ENCODE measurements at regions not wholly inside any gene's neighbourhood (a gene's known extent, or its start where the extent isn't known, plus 50 kb on each side); places are given as distances from the start of the nearest gene placed in this dataset.
A peak's percentile ranks its signal among the peaks of the same experiment; 100 is the strongest.

DNA sequence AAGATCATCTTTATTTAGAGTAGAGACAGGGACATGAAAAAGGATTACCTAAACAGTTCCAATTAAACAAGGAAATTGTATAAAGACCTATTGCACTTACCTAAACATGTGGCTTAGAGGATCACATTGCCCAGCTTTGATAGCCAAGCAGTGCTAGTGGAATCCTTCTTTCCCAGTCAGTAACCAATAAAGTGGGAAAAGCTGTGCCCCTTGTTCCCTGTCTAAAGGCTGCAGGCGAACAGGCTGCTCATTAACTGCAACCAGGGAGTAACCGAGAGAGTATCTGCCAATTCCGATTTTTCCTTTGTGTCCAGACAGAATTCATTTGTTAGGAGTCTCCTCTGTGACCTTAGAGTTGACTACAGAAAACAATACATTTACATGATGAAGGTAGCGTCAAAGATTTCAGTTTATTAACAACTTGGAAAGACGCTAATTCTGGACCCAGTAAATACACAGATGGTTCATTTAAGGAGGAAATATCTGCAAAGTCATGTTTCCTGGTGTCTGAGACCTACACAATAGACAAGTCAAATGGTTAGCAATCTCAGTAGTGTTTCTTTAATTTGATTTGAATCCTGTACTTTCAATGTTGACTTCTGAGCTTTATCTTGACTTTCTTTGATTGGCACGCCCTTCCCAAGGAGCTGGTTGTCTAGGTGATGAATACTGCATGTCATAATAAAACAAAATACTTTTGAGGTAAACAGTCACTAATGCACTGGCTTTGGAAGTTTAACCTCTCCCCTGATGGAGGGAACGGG lies 57.3 kb upstream of the MET start:
- no peak for DNase-seq (ENCODE audit: low spot score)

DNA sequence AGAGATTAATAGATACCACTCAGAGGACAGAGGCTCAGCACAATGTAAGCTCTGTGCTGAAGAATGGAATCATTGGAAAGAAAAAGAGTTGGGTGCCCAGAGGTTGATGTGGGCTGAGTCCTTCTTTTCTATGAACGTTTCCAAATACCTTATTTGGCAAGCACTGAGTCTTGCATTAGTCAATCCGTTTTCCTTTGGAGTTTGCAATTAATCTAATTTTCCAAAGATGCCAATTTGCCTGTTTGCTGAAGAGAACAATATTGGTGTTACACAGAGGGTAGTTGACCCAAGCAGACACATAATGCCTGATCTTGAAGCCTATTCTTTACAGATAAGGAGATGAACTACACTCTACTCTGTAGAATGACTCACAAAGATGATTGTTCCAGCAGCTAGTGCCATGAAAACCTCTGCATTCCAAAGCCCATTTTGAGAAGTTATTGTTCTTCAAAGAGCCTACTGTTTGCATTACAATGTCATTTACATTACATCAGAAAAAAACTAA lies 55.4 kb upstream of the MET start:
- peak; percentile 63 for DNase-seq (ENCODE audit: low spot score)

DNA sequence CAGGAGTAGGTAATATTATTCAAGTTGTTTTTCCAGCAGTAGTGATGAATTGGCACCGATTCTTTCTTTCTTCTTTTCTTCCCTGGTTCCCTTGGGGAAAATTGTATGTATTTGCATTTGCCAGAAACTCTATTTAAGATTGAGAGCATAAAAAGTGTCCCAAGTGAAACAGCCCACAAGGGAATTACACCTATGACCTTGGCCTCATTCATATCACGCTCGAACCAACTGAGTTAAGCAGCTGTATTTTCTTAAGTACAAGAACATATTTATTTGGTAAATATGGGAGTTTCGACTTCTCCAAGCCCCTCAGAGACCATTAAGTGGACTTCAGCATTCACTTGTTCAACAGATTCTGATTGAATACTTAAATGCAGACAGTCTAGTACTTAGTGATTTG lies 54.1 kb upstream of the MET start:
- no peak for DNase-seq (ENCODE audit: low spot score)

DNA sequence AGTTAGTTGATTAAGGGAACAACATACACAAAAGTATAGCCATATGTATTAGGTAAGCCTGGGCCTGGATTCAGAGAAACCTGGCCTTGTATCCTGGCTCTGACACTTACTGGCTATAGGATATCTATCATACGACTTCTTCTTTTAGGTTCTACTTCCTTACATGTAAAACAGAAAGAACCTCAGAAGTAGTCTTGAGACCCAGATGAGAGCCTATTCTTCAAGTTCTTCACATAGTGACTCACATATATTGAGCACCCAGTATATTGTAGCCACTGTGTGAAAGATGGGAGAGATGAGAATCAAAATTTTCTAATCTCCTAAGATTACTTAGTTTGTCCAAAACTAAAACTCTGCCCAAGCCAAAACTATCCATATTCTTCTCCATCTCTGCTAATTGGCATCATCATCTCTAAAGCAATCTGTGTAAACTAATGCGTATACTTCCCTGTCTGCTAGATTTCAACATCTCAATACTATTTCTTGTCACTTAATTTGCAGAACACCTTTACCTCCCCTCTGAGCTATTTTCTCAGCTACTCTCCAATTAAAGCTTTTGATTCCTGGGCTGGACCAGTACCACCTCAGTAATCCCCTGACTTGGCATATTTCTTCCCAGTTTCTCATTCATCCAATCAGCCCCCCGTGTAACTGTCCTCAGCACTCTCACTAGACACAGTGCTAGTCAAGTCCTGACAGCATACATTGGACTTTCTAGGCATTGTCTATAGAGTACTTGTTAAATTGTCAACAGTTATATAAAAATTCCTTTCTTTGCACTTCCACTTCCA lies 53.5 kb upstream of the MET start:
- no peak for DNase-seq (ENCODE audit: low spot score)

DNA sequence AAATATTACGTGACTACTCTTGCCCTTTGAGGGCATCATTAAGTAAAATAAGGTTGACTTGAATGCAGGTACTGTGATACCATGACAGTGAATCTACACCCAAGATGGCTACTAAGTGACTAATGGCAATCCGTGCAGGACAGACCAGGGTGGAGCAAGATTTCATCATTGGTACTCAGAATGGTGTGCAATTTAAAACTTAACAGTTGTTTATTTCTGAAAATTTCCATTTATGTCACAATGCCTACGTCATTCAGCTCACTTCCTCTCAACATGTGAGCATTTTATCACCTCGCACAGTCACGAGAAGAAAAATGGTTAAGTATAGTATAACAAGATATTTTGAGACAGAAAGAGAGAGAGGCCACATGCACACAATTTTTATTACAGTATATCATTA lies 50.3 kb upstream of the MET start:
- DNase-seq (ENCODE audit: low spot score), result no peak

Data from COLO829 (cell line).